HFF-Myc (cell line): ENCODE measurements at regions not wholly inside any gene's neighbourhood (a gene's known extent, or its start where the extent isn't known, plus 50 kb on each side); places are given as distances from the start of the nearest gene placed in this dataset.

Experiments
- DNase-seq: peaks from one replicate; pipeline ENCODE4 v3.0.0-alpha.2; 2011; ENCODE audit warnings: low read depth; ENCODE audit errors: extremely low read depth
- H3K4me3 ChIP-seq: replicated peaks from 2 replicates; pipeline ENCODE4 v1.5.1; 2011; ENCODE audit warnings: low read depth, mild to moderate bottlenecking, control low read depth, low read length
- TF ChIP-seq, protein P1 (sequence below): IDR thresholded peaks from 2 replicates; pipeline ENCODE4 v1.5.1; 2012; ENCODE audit warnings: mild to moderate bottlenecking, low read depth, low read length, control low read depth; ENCODE audit errors: missing control alignments

- DNase-seq, result no peak
- TF ChIP-seq, protein P1, sequence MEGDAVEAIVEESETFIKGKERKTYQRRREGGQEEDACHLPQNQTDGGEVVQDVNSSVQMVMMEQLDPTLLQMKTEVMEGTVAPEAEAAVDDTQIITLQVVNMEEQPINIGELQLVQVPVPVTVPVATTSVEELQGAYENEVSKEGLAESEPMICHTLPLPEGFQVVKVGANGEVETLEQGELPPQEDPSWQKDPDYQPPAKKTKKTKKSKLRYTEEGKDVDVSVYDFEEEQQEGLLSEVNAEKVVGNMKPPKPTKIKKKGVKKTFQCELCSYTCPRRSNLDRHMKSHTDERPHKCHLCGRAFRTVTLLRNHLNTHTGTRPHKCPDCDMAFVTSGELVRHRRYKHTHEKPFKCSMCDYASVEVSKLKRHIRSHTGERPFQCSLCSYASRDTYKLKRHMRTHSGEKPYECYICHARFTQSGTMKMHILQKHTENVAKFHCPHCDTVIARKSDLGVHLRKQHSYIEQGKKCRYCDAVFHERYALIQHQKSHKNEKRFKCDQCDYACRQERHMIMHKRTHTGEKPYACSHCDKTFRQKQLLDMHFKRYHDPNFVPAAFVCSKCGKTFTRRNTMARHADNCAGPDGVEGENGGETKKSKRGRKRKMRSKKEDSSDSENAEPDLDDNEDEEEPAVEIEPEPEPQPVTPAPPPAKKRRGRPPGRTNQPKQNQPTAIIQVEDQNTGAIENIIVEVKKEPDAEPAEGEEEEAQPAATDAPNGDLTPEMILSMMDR, result no peak
- no peak overlapping the region for H3K4me3 ChIP-seq
Observed at GRCh38 chr2:7722212-7722910, 805.1 kb downstream of the RNF144A start.

- no peak overlapping the region for H3K4me3 ChIP-seq
- TF ChIP-seq, protein P1, result no peak
- DNase-seq, result no peak
Observed at GRCh38 chr2:7724336-7724735, 807.1 kb downstream of the RNF144A start.

DNA sequence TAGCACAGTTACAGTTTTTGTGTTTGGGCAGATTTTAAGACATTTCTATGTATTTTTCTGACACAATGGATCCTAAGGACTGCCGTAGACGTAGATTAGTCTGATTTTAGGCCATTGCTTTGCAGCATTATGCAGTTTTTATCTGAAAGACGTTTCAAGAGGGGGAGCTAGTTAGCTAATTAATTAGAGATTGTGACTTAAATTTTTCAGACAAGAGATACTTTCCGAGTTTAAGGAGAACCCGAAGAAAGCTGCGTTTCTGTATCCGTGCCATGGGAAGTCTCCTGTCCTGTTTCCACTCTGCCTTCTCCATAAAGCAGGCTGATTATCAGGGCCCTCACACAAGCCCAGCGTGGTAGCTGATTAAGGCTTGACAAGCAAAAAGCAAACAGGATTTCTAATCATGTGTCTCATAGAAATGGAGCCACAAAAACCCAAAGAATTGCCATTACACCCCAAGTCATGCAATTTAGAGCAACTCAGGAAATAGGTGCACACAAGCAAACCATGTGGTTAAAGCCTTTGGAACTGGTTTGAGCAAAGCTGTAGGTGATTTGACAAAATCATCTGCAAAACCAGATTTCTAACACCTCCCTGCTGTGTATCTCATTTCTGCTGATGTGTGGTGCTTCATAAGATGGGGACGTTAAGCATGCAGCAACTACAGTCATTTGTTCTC is 808.1 kb downstream of the RNF144A start:
- TF ChIP-seq, protein P1, result no peak
- H3K4me3 ChIP-seq, result no peak overlapping the region
- DNase-seq, result no peak

GRCh38 chr2:7725850-7726242 is 808.6 kb downstream of the RNF144A start:
- no peak for DNase-seq
- TF ChIP-seq, protein P1, result no peak
- H3K4me3 ChIP-seq, result no peak overlapping the region

GRCh38 chr2:7726989-7727388 is 809.8 kb downstream of the RNF144A start:
- DNase-seq, result no peak
- TF ChIP-seq, protein P1, result no peak
- no peak overlapping the region for H3K4me3 ChIP-seq

GRCh38 chr2:7728388-7728787 is 811.2 kb downstream of the RNF144A start:
- TF ChIP-seq, protein P1, result no peak
- DNase-seq, result no peak
- no peak overlapping the region for H3K4me3 ChIP-seq
